Common myeloid progenitor, CD34-positive (primary cell): ENCODE measurements at regions not wholly inside any gene's neighbourhood (a gene's known extent, or its start where the extent isn't known, plus 50 kb on each side); places are given as distances from the start of the nearest gene placed in this dataset.
"Not testable (repeated sequence)": the region's sequence is repeated elsewhere in the genome, so short reads cannot be mapped to it uniquely, and the experiment has no call there.

Experiments used
- CTCF ChIA-PET: fragments of 350-600 bp; sonication (Branson Sonifier 250); formaldehyde crosslinking; loops from one replicate; lab custom pipeline; 2021; ENCODE audit warnings: antibody characterized with exemption; lab: Charles Lee
- POLR2A ChIA-PET: fragments of 350-600 bp; sonication (Branson Sonifier 250); formaldehyde crosslinking; loops from one replicate; lab custom pipeline; 2021; ENCODE audit warnings: antibody characterized with exemption; lab: Charles Lee
- DNase-seq, 3 donors: peaks; one replicate each; pipeline versions ENCODE4 v3.0.0 to v3.0.0-alpha.2; 2013
- H3K27ac ChIP-seq, 2 experiments: 1 replicate in 1 of 2; 2 replicates in 1 of 2; pipeline ENCODE4 v1.7.0; 2013; ENCODE audit warnings: inconsistent platforms in 2 of 2, low read length in 2 of 2, mild to moderate bottlenecking in 2 of 2, low read depth in 1 of 2, moderate library complexity in 1 of 2; ENCODE audit not compliant: severe bottlenecking in 2 of 2, insufficient read depth in 1 of 2, poor library complexity in 1 of 2
- H3K27me3 ChIP-seq, 5 experiments: replicated peaks in 2 of 5; 1 replicate in 3 of 5; 2 replicates in 2 of 5; pipeline versions ENCODE4 v1.6.1 to v1.7.0; 2013; ENCODE audit warnings: low read length in 4 of 5, mild to moderate bottlenecking in 2 of 5, moderate library complexity in 2 of 5, inconsistent platforms in 1 of 5; ENCODE audit not compliant: insufficient read depth in 5 of 5, control insufficient read depth in 4 of 5
- H3K36me3 ChIP-seq, 4 experiments: 1 replicate in 2 of 4; 2 replicates in 2 of 4; pipeline versions ENCODE4 v1.6.1 to v1.7.0; 2013; ENCODE audit warnings: low read length in 3 of 4, control low read depth in 1 of 4, mild to moderate bottlenecking in 1 of 4; ENCODE audit not compliant: control insufficient read depth in 4 of 4, insufficient read depth in 4 of 4
- H3K4me1 ChIP-seq, 4 experiments: 1 replicate in 3 of 4; 2 replicates in 1 of 4; pipeline versions ENCODE4 v1.6.1 to v1.7.1; 2013; ENCODE audit warnings: low read length in 3 of 4, mild to moderate bottlenecking in 3 of 4, control low read depth in 1 of 4, inconsistent platforms in 1 of 4, moderate library complexity in 1 of 4; ENCODE audit not compliant: control insufficient read depth in 4 of 4, insufficient read depth in 4 of 4; ENCODE audit errors: control extremely low read depth in 1 of 4
- H3K4me3 ChIP-seq, 7 experiments: 1 replicate in 4 of 7; 2 replicates in 3 of 7; pipeline versions ENCODE4 v1.5.1 to v1.7.0; 2013; ENCODE audit warnings: mild to moderate bottlenecking in 7 of 7, low read length in 6 of 7, moderate library complexity in 6 of 7, inconsistent platforms in 2 of 7, low read depth in 2 of 7, control low read depth in 1 of 7; ENCODE audit not compliant: insufficient read depth in 4 of 7, control insufficient read depth in 1 of 7; ENCODE audit errors: extremely low read depth in 1 of 7
- H3K9me3 ChIP-seq, 5 experiments: 1 replicate in 4 of 5; 2 replicates in 1 of 5; pipeline versions ENCODE4 v1.6.1 to v1.7.1; 2013; ENCODE audit warnings: low read length in 4 of 5, mild to moderate bottlenecking in 2 of 5, inconsistent platforms in 1 of 5, low read depth in 1 of 5, moderate library complexity in 1 of 5; ENCODE audit not compliant: control insufficient read depth in 4 of 5, insufficient read depth in 2 of 5; ENCODE audit errors: control extremely low read depth in 1 of 5
- WGBS: methylation state at CpG from one replicate; pipeline ENCODE4 v1.1.5; 2013; ENCODE audit not compliant: insufficient coverage; 5-methylcytosine and 5-hydroxymethylcytosine counted together

DNA sequence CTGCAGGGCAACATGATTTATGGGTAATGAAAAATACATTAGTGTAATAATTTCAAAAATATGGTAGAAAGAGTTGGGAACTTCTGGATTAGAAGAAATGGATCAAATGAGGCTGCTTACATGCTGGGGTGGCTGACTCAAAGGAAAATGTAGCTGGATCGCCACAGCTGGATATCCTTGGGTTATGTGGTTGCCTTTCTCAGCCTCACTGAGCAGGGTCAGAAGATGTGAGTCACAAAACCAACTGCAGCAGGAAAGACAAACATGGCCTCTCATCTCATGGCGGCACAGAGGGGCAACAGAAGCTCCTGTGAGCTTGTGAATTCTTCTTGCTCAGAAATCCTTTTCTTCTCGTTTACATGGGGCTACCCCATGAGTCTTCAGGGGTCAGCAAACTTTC lies 317.1 kb upstream of the SPRED2 start:
- Histone ChIP-seq H3K4me1 (no peaks in the 10 kb centered on the region), H3K27ac (no peak overlapping the region)

DNA sequence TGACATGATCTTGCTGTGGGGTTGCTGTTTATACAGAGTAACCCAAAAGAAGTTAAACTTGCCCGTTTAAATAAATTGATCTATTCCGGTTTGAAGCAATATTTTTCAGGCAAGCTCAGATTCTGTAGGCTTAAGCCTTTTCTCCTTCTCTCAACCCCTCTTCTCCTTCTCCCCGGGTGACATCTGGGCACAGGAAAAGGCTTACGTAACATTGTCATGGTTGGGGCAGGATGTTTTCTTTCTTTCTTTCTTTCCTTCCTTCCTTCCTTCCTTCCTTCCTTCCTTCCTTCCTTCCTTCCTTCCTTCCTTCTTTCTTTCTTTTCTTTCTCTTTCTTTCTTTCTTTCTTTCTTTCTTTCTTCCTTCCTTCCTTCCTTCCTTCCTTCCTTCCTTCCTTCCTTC lies 315.5 kb upstream of the SPRED2 start:
- 100% methylated on average over 1 of the region's 4 CpGs for WGBS
- POLR2A ChIA-PET, H3K36me3 ChIP-seq, H3K4me1 ChIP-seq, H3K4me3 ChIP-seq, H3K27ac ChIP-seq, DNase-seq, H3K27me3 ChIP-seq, H3K9me3 ChIP-seq, CTCF ChIA-PET: not testable (repeated sequence)

More for the DNA sequence above, 317.1 kb upstream of the SPRED2 start:
- ChIA-PET POLR2A (no interaction called here), CTCF (no interaction called here)
- 90% methylated on average over 2 of the region's 3 CpGs for WGBS
- Histone ChIP-seq H3K36me3 (no peaks in the 10 kb centered on the region), H3K4me3 (no peak overlapping the region), H3K9me3 (no peaks in the 10 kb centered on the region), H3K27me3 (no peaks in the 10 kb centered on the region)
- DNase-seq = no peak

DNA sequence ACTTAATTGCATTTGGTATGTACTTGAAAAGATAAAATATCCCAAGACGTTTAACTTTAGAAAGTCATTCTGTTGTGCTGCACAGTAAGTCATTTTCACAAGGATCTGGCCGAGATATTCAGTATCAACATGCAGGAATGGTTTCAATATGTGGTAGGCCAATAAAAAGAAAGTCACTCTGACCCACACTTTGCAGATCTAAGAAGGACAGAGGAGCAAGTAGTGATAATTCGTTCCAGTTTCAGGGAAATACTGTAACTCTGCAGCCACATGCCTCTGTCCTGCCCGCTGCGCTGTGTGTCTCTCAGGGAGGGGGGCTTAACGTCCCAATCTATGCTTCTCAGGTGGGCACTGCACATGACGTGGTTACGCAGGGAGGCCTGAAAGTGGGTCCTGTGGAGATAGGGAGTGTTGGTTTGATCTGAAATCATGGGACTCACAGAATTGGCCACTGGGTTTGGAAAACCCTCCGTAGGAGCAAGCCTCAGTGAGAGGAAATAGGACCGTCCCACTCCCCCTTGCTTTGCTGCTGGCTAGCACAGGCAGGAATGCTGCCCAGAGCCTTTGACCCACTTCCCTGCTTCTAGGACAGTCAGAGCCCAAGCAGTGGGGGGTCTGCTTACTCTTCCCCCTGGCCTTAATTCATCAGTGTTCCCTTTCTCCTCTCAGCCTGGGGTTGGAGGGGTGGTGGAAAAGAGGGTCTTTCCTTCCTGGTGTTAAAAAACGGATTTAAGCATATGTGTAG lies 314.7 kb upstream of the SPRED2 start:
- CTCF ChIA-PET = no interaction called here

DNA sequence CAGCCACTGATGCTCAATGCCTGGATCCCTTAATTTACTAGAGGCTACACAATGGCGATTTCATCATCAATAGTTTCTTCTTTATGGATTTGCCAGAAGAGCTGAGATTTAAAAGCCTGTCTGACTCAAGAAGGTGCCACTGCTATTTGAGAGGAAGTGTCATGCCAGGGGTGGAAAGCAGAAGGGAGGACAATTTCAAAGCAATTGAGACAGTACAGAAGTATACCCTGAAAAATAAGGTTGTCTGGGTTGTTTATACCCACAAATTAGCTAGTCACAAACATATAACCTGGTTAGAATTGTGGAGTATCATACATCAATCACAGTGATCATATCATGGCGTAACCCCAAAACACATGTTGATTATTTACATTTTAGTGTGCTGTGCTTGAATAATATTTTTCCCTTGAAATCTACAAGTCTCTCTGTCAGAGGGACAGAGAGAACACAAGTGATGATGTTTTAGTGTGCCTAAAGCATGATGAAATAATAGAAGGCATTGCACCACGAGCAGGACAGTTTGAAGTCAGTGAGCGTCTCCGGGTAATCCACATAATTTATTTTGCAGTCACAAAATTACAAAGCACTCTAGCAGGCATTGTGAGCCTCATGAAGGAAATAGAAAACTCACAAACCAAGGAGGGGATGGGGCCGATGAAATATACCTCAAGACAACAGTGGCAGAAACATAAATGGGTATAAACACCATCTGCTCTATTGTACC lies 312.2 kb upstream of the SPRED2 start:
- H3K27ac ChIP-seq = no peak overlapping the region
- DNase-seq = no peak
- no peaks in the 10 kb centered on the region for H3K36me3 ChIP-seq
- ChIA-PET CTCF (no interaction called here), POLR2A (no interaction called here)
- H3K4me3 ChIP-seq = no peak overlapping the region
- H3K4me1 ChIP-seq = no peaks in the 10 kb centered on the region
- no peaks in the 10 kb centered on the region for H3K27me3 ChIP-seq
- no peaks in the 10 kb centered on the region for H3K9me3 ChIP-seq
- WGBS = 89% methylated on average over 3 of the region's 6 CpGs

More for the DNA sequence above, 314.7 kb upstream of the SPRED2 start:
- no peak for DNase-seq
- H3K36me3 ChIP-seq = no peaks in the 10 kb centered on the region
- H3K27ac ChIP-seq = no peak overlapping the region
- POLR2A ChIA-PET = no interaction called here
- H3K9me3 ChIP-seq = no peaks in the 10 kb centered on the region
- H3K27me3 ChIP-seq = no peaks in the 10 kb centered on the region
- H3K4me1 ChIP-seq = no peaks in the 10 kb centered on the region
- WGBS = 94% methylated on average over 9 of the region's 11 CpGs
- H3K4me3 ChIP-seq = no peak overlapping the region

GRCh38 chr2:65742977-65743376 lies 310.6 kb upstream of the SPRED2 start:
- H3K9me3 ChIP-seq = no peaks in the 10 kb centered on the region
- H3K4me1 ChIP-seq = no peaks in the 10 kb centered on the region
- no peak overlapping the region for H3K27ac ChIP-seq
- ChIA-PET POLR2A (no interaction called here), CTCF (no interaction called here)
- no peak for DNase-seq
- H3K4me3 ChIP-seq = no peak overlapping the region
- WGBS = 100% methylated on average over 1 of the region's 1 CpG
- no peaks in the 10 kb centered on the region for H3K27me3 ChIP-seq
- no peaks in the 10 kb centered on the region for H3K36me3 ChIP-seq

GRCh38 chr2:65739927-65740326 lies 307.5 kb upstream of the SPRED2 start:
- no peak for DNase-seq
- POLR2A ChIA-PET = no interaction called here
- Histone ChIP-seq H3K4me1 (no peaks in the 10 kb centered on the region), H3K27ac (no peak overlapping the region), H3K9me3 (no peaks in the 10 kb centered on the region), H3K36me3 (no peaks in the 10 kb centered on the region), H3K27me3 (no peaks in the 10 kb centered on the region), H3K4me3 (no peak overlapping the region)
- CTCF ChIA-PET = no interaction called here
- 100% methylated on average over 1 of the region's 1 CpG for WGBS

GRCh38 chr2:65737452-65738011 lies 305.1 kb upstream of the SPRED2 start:
- WGBS = 100% methylated on average over 3 of the region's 4 CpGs
- no peak overlapping the region for H3K4me3 ChIP-seq
- H3K27me3 ChIP-seq = no peaks in the 10 kb centered on the region
- no peaks in the 10 kb centered on the region for H3K36me3 ChIP-seq
- no peak for DNase-seq
- no peaks in the 10 kb centered on the region for H3K4me1 ChIP-seq
- no peaks in the 10 kb centered on the region for H3K9me3 ChIP-seq
- no peak overlapping the region for H3K27ac ChIP-seq
- CTCF ChIA-PET = no interaction called here
- POLR2A ChIA-PET = no interaction called here
